OCI-LY3 (cell line): ENCODE measurements at regions not wholly inside any gene's neighbourhood (a gene's known extent, or its start where the extent isn't known, plus 50 kb on each side); places are given as distances from the start of the nearest gene placed in this dataset.

Experiments used
- EZH2phosphoT487 ChIP-seq: fragments of 200-600 bp; shearing (Covaris generic); IDR thresholded peaks from 2 replicates; pipeline ENCODE4 v1.6.1; 2018; ENCODE audit warnings: antibody characterized with exemption, mixed run types, low read depth
- TF ChIP-seq, protein P1 (sequence below): fragments of 200-600, 300-600 bp; sonication (generic); IDR thresholded peaks from 2 replicates; pipeline ENCODE4 v1.5.1; 2014; ENCODE audit warnings: antibody characterized with exemption, low read length, low read depth

DNA sequence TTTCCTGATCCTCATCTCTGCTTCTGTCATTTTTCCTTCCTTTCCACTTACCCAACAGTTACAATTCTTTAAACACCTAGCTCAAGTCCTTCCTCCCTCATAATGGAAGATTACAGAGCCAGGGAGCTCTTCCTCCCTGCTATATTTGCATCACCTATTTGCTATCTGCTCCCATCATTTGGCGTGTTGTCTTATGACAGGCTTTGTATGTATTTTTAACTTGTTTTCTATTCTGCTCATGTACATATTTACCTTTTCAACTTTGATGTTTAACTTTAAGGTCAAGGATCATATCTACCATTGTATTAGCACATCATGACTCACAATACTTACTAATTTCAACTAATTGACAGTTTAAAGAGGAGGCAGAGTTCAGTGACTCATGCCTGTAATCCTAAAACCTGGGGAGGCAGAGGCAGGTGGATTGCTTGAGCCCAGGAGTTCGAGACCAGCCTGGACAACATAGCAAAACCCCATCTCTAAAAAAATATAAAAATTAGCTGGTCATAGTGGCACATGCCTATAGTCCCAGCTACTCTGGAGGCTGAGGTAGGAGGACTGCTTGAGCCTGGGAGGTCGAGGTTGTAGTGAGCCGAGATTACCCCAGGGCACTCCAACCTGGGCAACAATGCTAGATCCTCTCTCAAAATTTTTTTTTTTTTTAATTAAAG lies 92.5 kb upstream of the FOXN2 start:
- TF ChIP-seq, protein P1, sequence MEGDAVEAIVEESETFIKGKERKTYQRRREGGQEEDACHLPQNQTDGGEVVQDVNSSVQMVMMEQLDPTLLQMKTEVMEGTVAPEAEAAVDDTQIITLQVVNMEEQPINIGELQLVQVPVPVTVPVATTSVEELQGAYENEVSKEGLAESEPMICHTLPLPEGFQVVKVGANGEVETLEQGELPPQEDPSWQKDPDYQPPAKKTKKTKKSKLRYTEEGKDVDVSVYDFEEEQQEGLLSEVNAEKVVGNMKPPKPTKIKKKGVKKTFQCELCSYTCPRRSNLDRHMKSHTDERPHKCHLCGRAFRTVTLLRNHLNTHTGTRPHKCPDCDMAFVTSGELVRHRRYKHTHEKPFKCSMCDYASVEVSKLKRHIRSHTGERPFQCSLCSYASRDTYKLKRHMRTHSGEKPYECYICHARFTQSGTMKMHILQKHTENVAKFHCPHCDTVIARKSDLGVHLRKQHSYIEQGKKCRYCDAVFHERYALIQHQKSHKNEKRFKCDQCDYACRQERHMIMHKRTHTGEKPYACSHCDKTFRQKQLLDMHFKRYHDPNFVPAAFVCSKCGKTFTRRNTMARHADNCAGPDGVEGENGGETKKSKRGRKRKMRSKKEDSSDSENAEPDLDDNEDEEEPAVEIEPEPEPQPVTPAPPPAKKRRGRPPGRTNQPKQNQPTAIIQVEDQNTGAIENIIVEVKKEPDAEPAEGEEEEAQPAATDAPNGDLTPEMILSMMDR = no peak
- TF ChIP-seq EZH2phosphoT487 = no peak
